Fibroblast of villous mesenchyme (primary cell): ENCODE measurements at regions not wholly inside any gene's neighbourhood (a gene's known extent, or its start where the extent isn't known, plus 50 kb on each side); places are given as distances from the start of the nearest gene placed in this dataset.
A peak's percentile ranks its signal among the peaks of the same experiment; 100 is the strongest.

Experiments used
- DNase-seq: peaks from one replicate; pipeline ENCODE4 v3.0.0-alpha.2; 2010; ENCODE audit warnings: low read depth
- H3K4me3 ChIP-seq: 2 replicates; pipeline ENCODE4 v1.5.1; 2011; ENCODE audit warnings: low read depth, mild to moderate bottlenecking, low read length
- TF ChIP-seq, protein P1 (sequence below): IDR thresholded peaks from 2 replicates; pipeline ENCODE4 v1.5.1; 2012; ENCODE audit warnings: low read depth, mild to moderate bottlenecking, low read length; ENCODE audit not compliant: insufficient read depth

DNA sequence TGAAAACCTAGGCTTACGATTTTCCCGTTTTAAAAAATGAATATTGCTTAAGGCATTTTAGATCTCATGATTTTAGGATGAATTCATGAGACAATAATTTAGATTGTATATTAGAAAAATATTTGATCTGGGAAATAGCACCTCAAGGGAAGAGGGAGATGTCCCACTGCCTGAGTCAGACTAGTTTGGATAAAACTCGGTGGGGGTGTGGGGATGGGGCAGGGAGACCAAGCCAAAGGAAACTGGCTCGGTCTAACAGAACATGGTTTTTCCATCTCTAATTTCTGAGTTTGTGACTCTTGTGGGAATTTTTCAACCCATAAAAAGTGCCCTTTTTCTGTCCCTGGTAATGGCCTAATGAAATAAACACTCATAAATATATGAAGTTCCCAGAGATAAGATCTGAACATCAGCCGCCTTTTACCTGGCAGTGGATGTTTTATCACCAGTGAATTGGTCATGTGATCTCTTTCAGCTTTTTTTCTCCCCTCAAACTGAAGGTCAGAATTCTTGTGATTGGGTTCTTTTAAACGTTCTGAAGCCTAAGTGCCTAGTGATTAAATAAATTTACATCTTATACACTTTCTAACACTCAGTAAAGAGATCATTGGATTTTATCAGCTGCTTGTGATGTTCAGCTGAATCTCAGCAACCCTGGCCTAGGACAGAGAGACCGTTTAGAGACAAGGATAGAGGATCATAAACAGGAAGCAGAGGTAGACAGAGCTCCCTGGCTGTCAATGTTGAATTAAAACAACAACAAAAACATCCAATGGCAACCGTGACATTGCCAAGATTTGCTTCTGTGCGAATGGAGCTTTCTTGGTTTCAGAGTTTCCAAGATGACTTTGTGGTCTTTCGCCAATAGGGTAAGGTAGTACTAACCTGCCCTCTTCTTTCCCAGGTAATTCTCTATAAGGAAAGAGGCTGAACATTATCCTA lies 1038.2 kb downstream of the MCTP2 start:
- no peak overlapping the region for H3K4me3 ChIP-seq
- no peak for DNase-seq
- TF ChIP-seq, protein P1, sequence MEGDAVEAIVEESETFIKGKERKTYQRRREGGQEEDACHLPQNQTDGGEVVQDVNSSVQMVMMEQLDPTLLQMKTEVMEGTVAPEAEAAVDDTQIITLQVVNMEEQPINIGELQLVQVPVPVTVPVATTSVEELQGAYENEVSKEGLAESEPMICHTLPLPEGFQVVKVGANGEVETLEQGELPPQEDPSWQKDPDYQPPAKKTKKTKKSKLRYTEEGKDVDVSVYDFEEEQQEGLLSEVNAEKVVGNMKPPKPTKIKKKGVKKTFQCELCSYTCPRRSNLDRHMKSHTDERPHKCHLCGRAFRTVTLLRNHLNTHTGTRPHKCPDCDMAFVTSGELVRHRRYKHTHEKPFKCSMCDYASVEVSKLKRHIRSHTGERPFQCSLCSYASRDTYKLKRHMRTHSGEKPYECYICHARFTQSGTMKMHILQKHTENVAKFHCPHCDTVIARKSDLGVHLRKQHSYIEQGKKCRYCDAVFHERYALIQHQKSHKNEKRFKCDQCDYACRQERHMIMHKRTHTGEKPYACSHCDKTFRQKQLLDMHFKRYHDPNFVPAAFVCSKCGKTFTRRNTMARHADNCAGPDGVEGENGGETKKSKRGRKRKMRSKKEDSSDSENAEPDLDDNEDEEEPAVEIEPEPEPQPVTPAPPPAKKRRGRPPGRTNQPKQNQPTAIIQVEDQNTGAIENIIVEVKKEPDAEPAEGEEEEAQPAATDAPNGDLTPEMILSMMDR: no peak

DNA sequence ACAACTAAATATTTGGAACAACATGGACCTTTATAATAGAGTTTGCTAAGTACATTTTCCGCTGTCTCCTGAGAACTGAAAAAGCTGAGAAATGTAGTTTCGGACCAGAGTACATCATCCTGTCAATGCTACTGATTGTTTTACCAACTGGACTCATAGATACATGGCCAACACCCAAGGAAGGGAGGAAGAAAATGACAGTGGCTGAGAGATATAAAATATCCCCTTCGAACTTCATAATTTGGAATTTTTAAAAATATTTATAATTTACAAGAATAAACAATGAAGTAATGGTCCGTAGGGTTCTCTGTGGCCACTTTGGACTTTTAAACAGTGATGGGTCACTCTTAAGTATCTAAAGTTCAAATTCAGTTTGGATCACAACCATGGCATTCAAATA lies 1042.7 kb downstream of the MCTP2 start:
- TF ChIP-seq, protein P1: no peak

DNA sequence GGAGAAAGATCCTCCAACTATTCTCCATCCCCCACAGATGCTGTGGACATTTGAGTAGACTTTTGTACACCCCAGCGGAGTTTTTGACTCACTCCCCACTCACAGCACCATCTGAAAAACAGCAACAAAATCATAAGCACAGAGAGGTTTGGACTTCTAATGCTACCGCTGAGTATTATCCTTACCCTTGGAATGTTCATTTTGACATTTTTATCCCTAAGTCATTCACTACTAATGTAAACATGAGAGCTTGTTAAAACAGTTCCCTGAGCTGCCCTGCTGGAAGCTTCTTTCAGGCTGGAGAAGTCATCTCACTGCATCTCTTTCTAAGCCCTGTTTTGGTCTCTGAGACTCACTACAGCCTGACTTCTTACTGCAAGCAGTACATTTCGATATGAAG lies 1045.9 kb downstream of the MCTP2 start:
- TF ChIP-seq, protein P1: no peak
- DNase-seq: peak; percentile 94
- H3K4me3 ChIP-seq: no peak overlapping the region

More for the DNA sequence above, 1042.7 kb downstream of the MCTP2 start:
- H3K4me3 ChIP-seq: no peak overlapping the region
- DNase-seq: no peak

DNA sequence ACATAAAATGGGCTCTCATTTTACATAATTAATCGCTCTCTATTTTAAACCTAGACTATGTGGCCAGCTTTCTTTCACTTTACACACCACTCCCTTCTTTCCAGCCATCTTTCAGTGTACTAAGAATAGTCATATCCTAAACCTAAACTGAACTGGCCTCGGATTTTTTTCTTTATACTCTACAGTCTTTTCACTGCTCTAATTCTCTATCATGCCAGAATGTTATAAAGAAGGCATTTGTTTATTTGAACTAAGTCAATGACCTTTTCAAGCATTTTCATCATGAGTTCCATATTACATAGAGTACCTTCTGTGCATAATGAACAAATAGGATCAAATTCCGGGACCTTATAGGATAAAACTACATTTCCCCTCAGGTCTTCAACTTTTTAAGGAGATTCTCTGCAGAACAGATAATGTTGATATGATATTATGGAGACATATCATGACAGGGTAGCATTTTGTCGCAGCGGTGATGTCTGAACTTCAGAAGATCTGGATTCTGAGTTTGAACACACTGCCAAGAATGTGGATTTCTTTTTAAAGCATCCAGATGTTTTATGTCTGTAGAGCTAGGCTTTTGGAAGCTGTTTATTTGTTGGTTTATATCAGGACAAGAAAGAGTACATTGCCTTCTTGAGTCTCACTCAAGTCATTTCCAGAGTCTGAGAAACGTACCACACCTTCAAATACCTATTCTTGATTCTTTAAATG lies 1047.3 kb downstream of the MCTP2 start:
- peak; percentile 60 for DNase-seq
- TF ChIP-seq, protein P1: no peak
- no peak overlapping the region for H3K4me3 ChIP-seq

DNA sequence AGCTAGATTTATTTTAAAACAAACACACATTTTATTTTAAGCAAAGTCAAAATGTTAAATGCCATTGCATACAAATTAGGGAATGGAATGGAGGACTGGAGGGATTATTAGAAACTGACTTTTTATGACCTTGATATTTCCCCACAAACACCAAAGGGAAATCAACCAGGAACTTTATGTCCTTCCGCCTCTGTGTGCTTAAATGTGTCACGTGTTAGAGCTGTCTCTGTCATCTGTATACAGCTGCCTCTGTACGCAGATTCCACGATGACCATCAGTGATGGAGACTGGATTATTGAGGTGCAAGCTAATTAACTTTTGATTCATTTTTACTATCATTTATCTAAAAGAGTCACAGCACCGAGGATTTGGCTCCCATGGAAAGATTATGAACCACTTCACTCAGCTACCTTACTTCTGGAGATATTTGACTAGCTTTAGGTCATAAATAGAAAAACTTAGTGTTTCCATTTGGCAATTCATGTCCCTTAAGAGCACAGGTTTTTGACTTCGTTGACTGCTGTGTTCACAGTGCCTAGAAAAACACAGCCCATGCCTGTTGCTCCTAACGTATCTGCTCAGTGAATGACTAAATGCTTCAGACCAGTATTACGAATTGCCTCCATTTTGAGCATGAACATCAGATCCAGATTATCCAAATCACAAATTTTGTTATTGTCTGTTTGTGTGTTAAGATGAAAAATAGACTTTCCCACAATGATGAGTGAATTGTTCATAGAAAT lies 1048.1 kb downstream of the MCTP2 start:
- H3K4me3 ChIP-seq: no peak overlapping the region
- TF ChIP-seq, protein P1: no peak
- DNase-seq: no peak

DNA sequence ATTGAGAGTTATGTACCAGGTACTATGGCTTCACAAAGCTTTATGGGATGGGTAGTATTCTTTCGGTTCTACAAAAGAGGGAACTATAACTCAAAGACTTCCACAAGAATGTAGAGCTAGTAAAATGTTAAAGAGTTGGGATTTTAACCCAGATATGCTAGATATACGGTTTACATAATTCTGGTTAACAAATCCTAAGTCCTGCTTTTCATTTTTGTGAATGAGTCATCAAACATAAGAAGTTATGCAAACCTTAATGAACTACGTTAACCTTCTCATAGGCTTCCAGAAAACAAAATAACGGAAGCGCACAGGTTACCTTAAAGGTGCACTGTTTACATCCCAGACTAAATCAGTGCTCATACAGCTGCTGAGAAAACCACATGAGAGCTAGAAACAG lies 1049.3 kb downstream of the MCTP2 start:
- no peak overlapping the region for H3K4me3 ChIP-seq
- peak; percentile 84 for DNase-seq
- TF ChIP-seq, protein P1: no peak
